Uterus (tissue), 3 donors: ENCODE measurements at regions not wholly inside any gene's neighbourhood (a gene's known extent, or its start where the extent isn't known, plus 50 kb on each side); places are given as distances from the start of the nearest gene placed in this dataset.

ENCODE experiments used
- DNase-seq, 2 donors: peaks; one replicate each; pipeline ENCODE4 v3.0.0-alpha.2; 2019 to 2020
- H3K27ac ChIP-seq, 2 donors: fragments of 200-600 bp; sonication (generic); 1 replicate in 1 of 2; 2 replicates in 1 of 2; pipeline ENCODE4 v1.5.1; 2016 to 2018
- H3K27me3 ChIP-seq, 2 donors: fragments of 200-600 bp; sonication (generic); one replicate each; pipeline ENCODE4 v1.5.1; 2018 to 2019; ENCODE audit warnings: control low read depth in 1 of 2
- H3K36me3 ChIP-seq, 2 donors: fragments of 200-600 bp; sonication (generic); one replicate each; pipeline ENCODE4 v1.5.1; 2019; ENCODE audit warnings: control low read depth in 1 of 2
- H3K4me1 ChIP-seq, 2 donors: fragments of 200-600 bp; sonication (generic); one replicate each; pipeline ENCODE4 v1.5.1; 2018 to 2019; ENCODE audit warnings: control low read depth in 1 of 2
- H3K4me3 ChIP-seq, 2 donors: fragments of 200-600 bp; sonication (generic); 1 replicate in 1 of 2; 2 replicates in 1 of 2; pipeline ENCODE4 v1.5.1; 2018 to 2019; ENCODE audit warnings: mild to moderate bottlenecking in 1 of 2
- H3K9me3 ChIP-seq, 2 donors: fragments of 200-600 bp; sonication (generic); one replicate each; pipeline ENCODE4 v1.5.1; 2019; ENCODE audit warnings: control low read depth in 1 of 2
- POLR2A ChIP-seq, 2 donors: fragments of 450-650 bp; IDR thresholded peaks; one replicate each; pipeline ENCODE4 v1.6.1; 2016; ENCODE audit warnings: antibody characterized with exemption in 2 of 2, mild to moderate bottlenecking in 1 of 2, moderate library complexity in 1 of 2
- intact Hi-C: fragments of 100-400 bp; cut with DNase I; formaldehyde crosslinking; loops from one replicate; pipeline ENCODE4 v1.15.1; 2023; ENCODE audit warnings: low total_unique reads
- TF ChIP-seq, protein P1 (sequence below), 4 experiments: fragments of 200-600 bp in 2 of 4; fragments of 450-650 bp in 2 of 4; sonication (generic) in 2 of 4; IDR thresholded peaks; one replicate each; pipeline ENCODE4 v1.5.1; 2016 to 2019; ENCODE audit warnings: antibody characterized with exemption in 4 of 4, mild to moderate bottlenecking in 2 of 4, moderate library complexity in 1 of 4
- donor health status: DM: yes; HTN: yes; CAD: no.

DNA sequence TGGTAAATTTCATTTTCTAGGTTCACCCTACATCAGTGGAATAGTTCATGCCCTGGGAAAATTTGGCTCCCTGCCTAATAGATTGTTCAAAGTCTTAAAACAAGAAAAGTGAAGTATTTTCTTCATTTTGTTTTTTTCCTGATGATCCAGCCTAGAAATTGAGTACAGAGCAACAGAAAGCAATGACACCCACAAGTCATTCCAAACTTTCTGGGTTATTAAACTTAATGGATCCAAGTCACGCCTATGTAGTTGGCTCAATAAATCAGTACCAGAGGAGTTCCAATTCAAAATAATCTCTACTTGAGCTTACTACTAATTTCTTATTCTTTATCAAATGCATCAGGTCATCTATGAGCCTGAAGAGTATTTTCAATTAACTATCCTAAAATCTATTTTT is 937.6 kb upstream of the SLIT2 start:
- Histone ChIP-seq H3K27ac (no peak overlapping the region), H3K36me3 (no peaks in the 10 kb centered on the region), H3K4me1 (no peaks in the 10 kb centered on the region), H3K27me3 (no peaks in the 10 kb centered on the region), H3K9me3 (no peaks in the 10 kb centered on the region), H3K4me3 (no peak overlapping the region)
- TF ChIP-seq POLR2A (IDR thresholded peaks at IDR 0.05) = no peak
- TF ChIP-seq, protein P1, sequence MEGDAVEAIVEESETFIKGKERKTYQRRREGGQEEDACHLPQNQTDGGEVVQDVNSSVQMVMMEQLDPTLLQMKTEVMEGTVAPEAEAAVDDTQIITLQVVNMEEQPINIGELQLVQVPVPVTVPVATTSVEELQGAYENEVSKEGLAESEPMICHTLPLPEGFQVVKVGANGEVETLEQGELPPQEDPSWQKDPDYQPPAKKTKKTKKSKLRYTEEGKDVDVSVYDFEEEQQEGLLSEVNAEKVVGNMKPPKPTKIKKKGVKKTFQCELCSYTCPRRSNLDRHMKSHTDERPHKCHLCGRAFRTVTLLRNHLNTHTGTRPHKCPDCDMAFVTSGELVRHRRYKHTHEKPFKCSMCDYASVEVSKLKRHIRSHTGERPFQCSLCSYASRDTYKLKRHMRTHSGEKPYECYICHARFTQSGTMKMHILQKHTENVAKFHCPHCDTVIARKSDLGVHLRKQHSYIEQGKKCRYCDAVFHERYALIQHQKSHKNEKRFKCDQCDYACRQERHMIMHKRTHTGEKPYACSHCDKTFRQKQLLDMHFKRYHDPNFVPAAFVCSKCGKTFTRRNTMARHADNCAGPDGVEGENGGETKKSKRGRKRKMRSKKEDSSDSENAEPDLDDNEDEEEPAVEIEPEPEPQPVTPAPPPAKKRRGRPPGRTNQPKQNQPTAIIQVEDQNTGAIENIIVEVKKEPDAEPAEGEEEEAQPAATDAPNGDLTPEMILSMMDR (IDR thresholded peaks at IDR 0.05) = no peak
- DNase-seq = no peak
- intact Hi-C loops = no loop called here

DNA sequence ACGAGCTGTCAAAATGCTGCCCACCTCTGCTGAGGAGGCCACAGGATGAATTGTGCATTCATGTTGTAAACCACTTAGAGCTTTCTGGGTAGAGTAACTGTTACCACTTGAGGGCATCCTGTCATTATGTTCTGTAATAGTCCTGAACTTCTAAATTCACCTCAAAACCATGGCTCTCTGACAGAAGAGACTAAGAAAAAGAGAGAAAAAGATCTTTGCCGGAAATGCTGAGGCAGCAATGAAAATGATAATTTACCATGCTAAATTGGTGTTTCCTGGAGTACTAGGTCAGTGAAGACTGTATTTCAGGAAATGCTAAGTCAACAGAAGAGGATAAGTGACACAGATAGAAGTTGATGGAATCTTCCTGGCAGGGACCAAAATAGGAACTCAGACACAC is 942.3 kb upstream of the SLIT2 start:
- Histone ChIP-seq H3K27me3 (no peaks in the 10 kb centered on the region), H3K27ac (no peak overlapping the region), H3K9me3 (no peaks in the 10 kb centered on the region), H3K36me3 (no peaks in the 10 kb centered on the region), H3K4me3 (no peak overlapping the region), H3K4me1 (no peaks in the 10 kb centered on the region)
- no peak for DNase-seq
- intact Hi-C loops = no loop called here
- TF ChIP-seq, protein P1 (IDR thresholded peaks at IDR 0.05) = no peak
- TF ChIP-seq POLR2A (IDR thresholded peaks at IDR 0.05) = no peak

DNA sequence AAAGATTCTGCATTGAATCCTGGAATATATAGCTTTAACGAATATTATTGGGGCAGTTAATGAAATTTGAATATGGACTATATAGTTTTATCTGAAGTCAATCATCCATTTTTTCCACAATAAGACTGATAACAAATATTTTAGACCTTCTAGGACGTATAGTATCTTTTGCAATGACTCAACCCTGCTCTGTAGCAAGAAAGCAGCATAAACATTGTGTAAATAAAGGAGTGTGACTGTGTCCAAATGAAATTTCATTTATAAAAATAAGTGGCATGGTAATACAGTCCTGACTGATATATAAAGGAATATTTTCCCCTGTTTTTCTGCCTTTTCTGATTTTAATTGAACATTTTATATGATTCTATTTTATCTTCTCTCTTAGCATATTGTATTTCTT is 947.7 kb upstream of the SLIT2 start:
- intact Hi-C loops = no loop called here
- TF ChIP-seq, protein P1 (IDR thresholded peaks at IDR 0.05) = no peak
- no peak for TF ChIP-seq POLR2A (IDR thresholded peaks at IDR 0.05)
- DNase-seq = no peak
- Histone ChIP-seq H3K27me3 (no peaks in the 10 kb centered on the region), H3K27ac (no peak overlapping the region), H3K4me3 (no peak overlapping the region), H3K4me1 (no peaks in the 10 kb centered on the region), H3K36me3 (no peaks in the 10 kb centered on the region), H3K9me3 (no peaks in the 10 kb centered on the region)

DNA sequence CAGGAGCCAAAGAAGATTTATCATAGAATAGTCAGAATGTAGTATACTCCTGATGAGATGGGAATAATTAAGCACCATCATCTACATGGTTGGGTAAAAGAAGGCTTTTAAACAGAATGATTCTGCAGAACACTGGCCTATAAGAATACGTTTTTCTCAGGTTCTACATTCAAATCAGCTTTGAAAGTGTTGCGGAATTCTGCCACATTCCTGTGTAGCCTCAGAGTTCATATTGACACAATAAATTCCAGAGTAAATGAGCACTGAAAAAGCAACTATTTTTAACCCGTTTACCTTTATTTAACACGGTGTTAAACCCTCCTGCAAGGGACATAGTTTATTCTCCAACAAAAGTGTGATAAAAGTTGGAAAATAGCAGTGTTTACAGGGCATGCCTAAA is 950.2 kb upstream of the SLIT2 start:
- H3K9me3 ChIP-seq = no peaks in the 10 kb centered on the region
- TF ChIP-seq POLR2A (IDR thresholded peaks at IDR 0.05) = no peak
- TF ChIP-seq, protein P1 (IDR thresholded peaks at IDR 0.05) = no peak
- no peak for DNase-seq
- no peaks in the 10 kb centered on the region for H3K4me1 ChIP-seq
- H3K4me3 ChIP-seq = no peak overlapping the region
- H3K36me3 ChIP-seq = no peaks in the 10 kb centered on the region
- no peaks in the 10 kb centered on the region for H3K27me3 ChIP-seq
- no peak overlapping the region for H3K27ac ChIP-seq
- intact Hi-C loops = no loop called here

DNA sequence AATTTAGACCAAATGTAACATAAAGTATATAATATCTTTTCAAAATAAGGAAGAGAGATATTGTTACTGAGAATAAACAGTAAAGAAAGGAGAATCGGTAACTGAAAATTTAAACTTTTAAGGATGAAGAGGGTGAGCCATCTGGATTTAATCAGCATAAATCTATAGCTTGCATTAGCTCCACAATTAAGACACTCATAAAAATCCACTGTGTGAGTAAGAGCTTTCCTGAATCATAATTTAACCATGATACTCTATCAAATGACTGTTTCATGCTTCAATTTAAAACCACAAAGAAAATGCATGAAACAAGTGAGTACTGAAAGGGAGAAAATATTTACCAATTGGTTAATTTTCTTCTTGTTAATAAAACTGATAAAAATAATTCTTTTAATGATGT is 951.5 kb upstream of the SLIT2 start:
- Histone ChIP-seq H3K9me3 (no peaks in the 10 kb centered on the region), H3K27ac (no peak overlapping the region), H3K4me1 (no peaks in the 10 kb centered on the region), H3K4me3 (no peak overlapping the region), H3K27me3 (no peaks in the 10 kb centered on the region), H3K36me3 (no peaks in the 10 kb centered on the region)
- intact Hi-C loops = no loop called here
- no peak for DNase-seq
- TF ChIP-seq, protein P1 (IDR thresholded peaks at IDR 0.05) = no peak
- no peak for TF ChIP-seq POLR2A (IDR thresholded peaks at IDR 0.05)
